ENCODE measurements at regions not wholly inside any gene's neighbourhood (a gene's known extent, or its start where the extent isn't known, plus 50 kb on each side); places are given as distances from the start of the nearest gene placed in this dataset.
A peak's percentile ranks its signal among the peaks of the same experiment; 100 is the strongest.

DNA sequence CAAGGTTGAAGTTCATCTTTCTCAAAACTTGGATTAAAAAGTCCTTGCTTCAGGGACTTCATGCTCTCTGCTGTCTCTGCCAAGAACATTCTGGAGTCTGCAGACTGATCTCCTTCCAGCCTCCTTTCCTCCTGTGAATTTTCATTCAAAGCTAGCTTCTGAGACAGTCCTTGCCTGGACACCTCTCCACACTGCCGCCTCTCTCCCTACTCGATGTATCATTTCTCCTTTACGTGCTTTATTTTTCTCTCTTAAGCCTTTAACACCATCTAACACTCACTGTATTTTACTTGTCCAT lies 238.8 kb downstream of the COL4A1 start:
- no peak overlapping the region for H3K4me3 ChIP-seq (replicated peaks; ENCODE audit: low read depth, low read length)
- DNase-seq (ENCODE audit: low read depth): no peak
- TF ChIP-seq, protein P1, sequence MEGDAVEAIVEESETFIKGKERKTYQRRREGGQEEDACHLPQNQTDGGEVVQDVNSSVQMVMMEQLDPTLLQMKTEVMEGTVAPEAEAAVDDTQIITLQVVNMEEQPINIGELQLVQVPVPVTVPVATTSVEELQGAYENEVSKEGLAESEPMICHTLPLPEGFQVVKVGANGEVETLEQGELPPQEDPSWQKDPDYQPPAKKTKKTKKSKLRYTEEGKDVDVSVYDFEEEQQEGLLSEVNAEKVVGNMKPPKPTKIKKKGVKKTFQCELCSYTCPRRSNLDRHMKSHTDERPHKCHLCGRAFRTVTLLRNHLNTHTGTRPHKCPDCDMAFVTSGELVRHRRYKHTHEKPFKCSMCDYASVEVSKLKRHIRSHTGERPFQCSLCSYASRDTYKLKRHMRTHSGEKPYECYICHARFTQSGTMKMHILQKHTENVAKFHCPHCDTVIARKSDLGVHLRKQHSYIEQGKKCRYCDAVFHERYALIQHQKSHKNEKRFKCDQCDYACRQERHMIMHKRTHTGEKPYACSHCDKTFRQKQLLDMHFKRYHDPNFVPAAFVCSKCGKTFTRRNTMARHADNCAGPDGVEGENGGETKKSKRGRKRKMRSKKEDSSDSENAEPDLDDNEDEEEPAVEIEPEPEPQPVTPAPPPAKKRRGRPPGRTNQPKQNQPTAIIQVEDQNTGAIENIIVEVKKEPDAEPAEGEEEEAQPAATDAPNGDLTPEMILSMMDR (IDR thresholded peaks at IDR 0.05; ENCODE audit: low read length, missing control alignments): no peak

DNA sequence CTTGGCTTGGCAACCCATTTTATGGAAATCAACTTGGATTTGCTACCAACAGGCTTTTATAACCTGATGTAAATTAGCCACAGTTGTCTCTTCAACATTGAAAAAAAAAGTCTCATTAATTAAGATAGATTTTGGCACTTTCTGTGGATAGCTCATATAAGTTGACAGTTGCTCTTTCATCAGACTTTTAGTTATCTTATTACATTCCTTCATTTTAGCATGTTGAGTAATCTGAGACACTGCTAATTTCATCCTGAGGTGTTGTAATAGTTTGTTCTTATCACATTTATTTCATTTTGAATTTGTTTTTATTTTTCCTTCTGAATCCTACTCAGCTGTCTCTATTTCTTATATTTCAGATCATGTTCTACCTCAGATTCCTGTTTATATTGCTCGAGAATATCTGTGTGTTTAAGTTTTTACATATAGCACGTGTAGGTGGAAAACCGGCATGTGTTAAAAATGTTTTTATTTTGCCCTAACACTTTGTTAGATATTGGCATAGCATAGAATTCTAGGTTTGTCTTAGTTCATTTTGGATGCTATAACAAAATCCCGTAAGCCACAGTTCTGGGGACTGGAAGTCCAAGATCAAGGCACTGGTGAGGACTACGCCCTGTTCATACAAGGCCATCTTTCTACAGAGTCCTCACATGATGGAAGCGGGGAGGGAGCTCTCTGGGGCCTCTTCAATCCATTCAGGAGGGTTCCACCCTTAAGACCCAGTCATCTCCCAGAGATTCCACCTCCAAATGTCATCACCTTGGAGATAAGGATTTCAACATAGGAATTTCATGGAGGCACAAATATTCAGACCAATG lies 239.4 kb downstream of the COL4A1 start:
- DNase-seq (ENCODE audit: low read depth): peak; percentile 31
- TF ChIP-seq, protein P1 (IDR thresholded peaks at IDR 0.05; ENCODE audit: low read length, missing control alignments): no peak
- H3K4me3 ChIP-seq (replicated peaks; ENCODE audit: low read depth, low read length): no peak overlapping the region

DNA sequence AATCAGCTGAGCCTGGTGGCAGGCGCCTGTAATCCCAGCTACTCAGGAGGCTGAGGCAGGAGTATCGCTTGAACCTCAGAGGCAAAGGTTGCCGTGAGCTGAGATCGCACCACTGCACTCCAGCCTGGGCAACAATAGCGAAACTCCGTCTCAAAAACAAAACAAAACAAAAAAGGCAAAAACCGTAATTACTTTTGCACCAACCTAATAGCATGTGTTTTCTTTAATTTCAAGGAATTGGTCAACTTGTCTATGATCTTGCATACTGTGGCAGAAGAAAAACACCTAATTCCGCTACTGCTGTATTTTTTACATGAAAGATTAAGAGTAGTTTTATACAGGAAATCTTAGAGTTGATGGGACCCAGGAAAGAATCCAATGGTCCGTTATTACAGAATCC lies 241.2 kb downstream of the COL4A1 start:
- TF ChIP-seq, protein P1 (IDR thresholded peaks at IDR 0.05; ENCODE audit: low read length, missing control alignments): no peak
- H3K4me3 ChIP-seq (replicated peaks; ENCODE audit: low read depth, low read length): no peak overlapping the region
- no peak for DNase-seq (ENCODE audit: low read depth)

DNA sequence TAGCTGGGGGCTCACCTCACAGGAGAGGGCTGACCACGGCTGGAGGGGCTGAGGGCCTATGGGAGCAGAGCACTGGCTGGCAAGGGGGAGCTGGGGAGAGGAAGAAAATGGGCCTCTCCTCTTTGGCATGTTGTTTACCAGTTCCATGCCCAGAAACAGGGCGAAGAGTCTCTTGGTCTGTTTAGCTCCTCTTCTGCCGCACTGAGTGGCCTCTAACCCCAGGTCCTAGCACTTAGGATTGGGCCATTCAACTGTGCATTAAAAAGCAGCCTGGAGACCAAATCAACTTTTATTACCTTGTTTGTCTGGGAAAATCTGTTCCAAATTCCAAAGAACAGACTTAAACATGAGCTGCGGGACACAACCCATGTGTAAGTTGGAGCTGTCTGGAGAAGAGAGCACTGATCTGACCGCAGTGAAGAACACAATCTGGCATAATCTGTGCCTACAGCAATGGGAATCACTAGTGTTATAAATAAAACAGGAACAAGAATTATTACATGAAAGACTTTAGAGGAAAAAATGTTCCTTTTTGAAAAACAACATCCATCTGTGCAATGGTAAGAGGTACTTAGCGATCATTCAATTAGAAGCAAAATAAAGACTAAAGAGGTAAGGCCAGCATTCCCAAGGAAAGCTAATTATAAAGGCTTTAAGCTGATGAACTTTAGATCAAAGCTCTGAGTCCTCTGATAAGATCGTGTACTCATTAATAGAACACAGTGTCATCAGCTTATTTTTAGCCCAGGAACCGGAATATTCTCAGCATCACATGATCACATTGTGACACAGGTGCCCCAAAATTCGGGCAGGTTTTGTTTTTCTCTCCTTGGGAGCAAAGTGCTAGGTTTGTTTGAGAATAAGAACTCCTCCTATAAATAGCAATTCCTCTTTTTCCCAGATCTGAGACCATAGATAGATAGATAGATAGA lies 243.2 kb downstream of the COL4A1 start:
- no peak for DNase-seq (ENCODE audit: low read depth)
- H3K4me3 ChIP-seq (replicated peaks; ENCODE audit: low read depth, low read length): no peak overlapping the region
- TF ChIP-seq, protein P1 (IDR thresholded peaks at IDR 0.05; ENCODE audit: low read length, missing control alignments): no peak

DNA sequence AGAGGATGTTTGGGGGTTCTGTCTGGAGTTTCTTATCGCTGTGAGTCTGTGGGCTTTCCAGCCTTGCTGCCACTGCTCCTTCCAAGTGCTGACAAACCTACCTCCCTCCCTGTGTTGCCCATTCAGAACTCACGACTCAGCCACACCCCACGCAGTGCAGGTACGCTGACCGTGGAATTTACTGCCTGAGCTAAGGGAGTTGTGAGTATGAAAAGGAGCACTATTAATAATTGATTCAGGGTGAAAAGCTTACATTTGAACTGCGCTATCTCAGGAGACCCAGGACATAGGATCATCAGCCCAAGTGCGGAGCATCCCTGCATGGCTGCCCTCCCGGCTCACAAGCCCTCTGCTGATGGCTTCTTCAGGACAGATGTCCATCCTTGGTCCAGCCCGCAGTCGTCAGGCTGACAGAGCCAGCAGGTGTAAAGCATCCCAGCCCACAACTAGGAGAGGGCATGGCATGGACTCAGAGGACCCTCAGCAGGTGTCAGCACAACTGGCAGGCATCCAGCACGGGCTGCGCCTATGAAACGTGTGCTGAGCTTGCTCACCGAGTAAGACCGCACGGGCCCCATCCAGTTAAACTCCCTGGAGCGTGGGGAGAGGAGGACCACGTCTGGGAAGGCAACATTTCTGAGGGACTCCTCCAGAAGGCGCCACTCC lies 244.0 kb downstream of the COL4A1 start:
- H3K4me3 ChIP-seq (replicated peaks; ENCODE audit: low read depth, low read length): no peak overlapping the region
- DNase-seq (ENCODE audit: low read depth): no peak
- TF ChIP-seq, protein P1 (IDR thresholded peaks at IDR 0.05; ENCODE audit: low read length, missing control alignments): no peak

DNA sequence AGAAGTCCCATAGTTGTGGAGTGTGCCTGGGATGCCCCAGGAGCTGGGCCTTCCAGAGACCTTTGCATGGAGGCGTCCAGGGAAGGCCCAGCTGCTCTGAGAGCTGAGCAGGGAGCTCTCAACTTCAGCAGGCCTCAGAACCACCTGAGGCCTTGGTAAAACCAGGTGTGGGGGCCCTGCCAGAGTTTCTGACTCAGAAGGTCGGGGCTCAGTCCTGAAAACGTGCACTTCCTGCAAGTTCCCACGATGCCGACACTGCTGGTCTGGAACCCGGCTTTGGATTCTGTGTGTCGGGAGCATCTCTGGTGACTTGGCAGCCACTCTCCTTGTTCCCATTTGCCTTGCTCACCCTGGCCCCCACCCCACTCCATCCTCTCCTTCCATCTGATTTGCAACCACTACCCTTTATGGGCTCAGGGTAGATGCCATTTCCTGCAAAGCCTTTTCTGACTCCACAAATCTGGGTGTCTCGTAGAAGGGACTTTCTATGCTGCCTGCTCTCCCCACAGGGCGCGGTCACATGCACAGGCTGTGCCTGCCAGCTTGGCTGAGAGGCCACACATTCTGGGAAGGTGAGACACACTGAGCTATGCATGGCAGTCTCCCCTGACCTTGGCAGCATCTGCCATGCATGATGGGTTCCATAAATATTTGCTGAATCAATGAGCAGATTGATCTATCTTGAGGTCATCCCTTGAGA lies 244.7 kb downstream of the COL4A1 start:
- DNase-seq (ENCODE audit: low read depth): no peak
- H3K4me3 ChIP-seq (replicated peaks; ENCODE audit: low read depth, low read length): no peak overlapping the region
- TF ChIP-seq, protein P1 (IDR thresholded peaks at IDR 0.05; ENCODE audit: low read length, missing control alignments): no peak
